ENCODE measurements at regions not wholly inside any gene's neighbourhood (a gene's known extent, or its start where the extent isn't known, plus 50 kb on each side); places are given as distances from the start of the nearest gene placed in this dataset.

DNA sequence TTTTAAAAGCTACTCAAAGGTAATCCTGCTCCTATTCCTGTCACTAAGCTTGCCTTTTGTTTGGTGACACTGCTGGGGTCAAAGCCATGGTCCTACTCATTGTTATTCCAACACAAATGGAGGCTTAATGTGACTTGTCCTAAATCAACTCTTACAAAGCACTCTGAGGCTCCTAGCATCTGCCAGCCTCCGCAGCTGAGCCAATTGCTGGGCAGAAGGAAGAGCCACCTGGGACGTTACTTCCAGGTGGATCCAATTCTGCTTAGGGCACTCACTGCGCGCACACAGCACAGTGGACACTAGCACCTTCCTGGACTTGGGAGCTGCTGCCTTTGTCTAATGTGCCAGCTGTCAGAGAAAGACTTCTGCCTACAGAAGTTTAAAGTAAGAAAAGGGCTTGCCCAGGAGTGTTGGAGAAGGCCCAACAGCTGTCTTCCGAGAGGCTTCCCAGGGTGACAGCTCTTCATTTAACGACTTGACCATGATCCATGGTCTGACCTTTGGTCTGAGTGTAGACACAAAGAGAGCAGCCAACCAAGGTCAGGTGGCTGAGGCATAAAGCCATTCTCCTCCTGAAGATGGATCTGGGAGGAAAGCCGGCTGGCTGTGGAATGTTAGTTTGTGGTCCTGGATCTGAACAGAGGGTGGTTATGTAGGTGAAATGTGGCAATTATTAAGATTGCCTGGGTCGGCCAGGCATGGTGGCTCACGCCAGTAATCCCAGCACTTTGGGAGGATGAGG is 102.2 kb downstream of the AQP9 start:
- TF ChIP-seq, protein P1, sequence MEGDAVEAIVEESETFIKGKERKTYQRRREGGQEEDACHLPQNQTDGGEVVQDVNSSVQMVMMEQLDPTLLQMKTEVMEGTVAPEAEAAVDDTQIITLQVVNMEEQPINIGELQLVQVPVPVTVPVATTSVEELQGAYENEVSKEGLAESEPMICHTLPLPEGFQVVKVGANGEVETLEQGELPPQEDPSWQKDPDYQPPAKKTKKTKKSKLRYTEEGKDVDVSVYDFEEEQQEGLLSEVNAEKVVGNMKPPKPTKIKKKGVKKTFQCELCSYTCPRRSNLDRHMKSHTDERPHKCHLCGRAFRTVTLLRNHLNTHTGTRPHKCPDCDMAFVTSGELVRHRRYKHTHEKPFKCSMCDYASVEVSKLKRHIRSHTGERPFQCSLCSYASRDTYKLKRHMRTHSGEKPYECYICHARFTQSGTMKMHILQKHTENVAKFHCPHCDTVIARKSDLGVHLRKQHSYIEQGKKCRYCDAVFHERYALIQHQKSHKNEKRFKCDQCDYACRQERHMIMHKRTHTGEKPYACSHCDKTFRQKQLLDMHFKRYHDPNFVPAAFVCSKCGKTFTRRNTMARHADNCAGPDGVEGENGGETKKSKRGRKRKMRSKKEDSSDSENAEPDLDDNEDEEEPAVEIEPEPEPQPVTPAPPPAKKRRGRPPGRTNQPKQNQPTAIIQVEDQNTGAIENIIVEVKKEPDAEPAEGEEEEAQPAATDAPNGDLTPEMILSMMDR (IDR thresholded peaks at IDR 0.05): no peak
- no peak for TF ChIP-seq POLR2A (IDR thresholded peaks at IDR 0.05)
